Endothelial cell of umbilical vein (primary cell): ENCODE measurements at regions not wholly inside any gene's neighbourhood (a gene's known extent, or its start where the extent isn't known, plus 50 kb on each side); places are given as distances from the start of the nearest gene placed in this dataset.

Experiments used
- BruUV-seq: library from RNA; stranded (reverse); fragments of 400-500 nt; replicated peaks from 2 replicates; lab custom pipeline; 2021; lab: Mats Ljungman, UMichigan
- CTCF ChIA-PET: fragments of 300-600, 350-600 bp; sonication (Branson Sonifier 250); formaldehyde crosslinking; loops from one replicate; lab custom pipeline; 2021; ENCODE audit warnings: antibody characterized with exemption, inconsistent platforms; lab: Charles Lee
- POLR2A ChIA-PET: fragments of 300-600, 350-600 bp; sonication (Branson Sonifier 250); formaldehyde crosslinking; loops from one replicate; lab custom pipeline; 2021; ENCODE audit warnings: antibody characterized with exemption, inconsistent platforms; lab: Charles Lee
- DNase-seq: peaks from one replicate; pipeline ENCODE4 v3.0.0-alpha.2; 2011; ENCODE audit warnings: low read depth, low spot score
- FAIRE-seq: peaks from 2 replicates; lab custom pipeline; 2011; peaks lifted over from hg19 to GRCh38; lab: Jason Lieb, UNC
- H2AFZ ChIP-seq: 2 replicates; pipeline ENCODE4 v1.6.0; 2012; ENCODE audit warnings: low read depth, low read length, control low read depth, inconsistent platforms
- H3K27ac ChIP-seq: 2 replicates; pipeline ENCODE4 v1.5.1; 2011; ENCODE audit warnings: low read depth, mild to moderate bottlenecking, control low read depth, low read length, moderate library complexity; ENCODE audit not compliant: insufficient read depth
- H3K27me3 ChIP-seq, 2 experiments: 2 replicates each; pipeline versions ENCODE4 v1.6.0 to v1.6.1; 2011; ENCODE audit warnings: low read length in 2 of 2, mixed read lengths in 1 of 2; ENCODE audit not compliant: control insufficient read depth in 2 of 2, insufficient read depth in 2 of 2
- H3K36me3 ChIP-seq, 2 experiments: 2 replicates in 1 of 2; 3 replicates in 1 of 2; pipeline ENCODE4 v1.5.1; 2011; ENCODE audit warnings: low read length in 2 of 2, mild to moderate bottlenecking in 1 of 2, moderate library complexity in 1 of 2; ENCODE audit not compliant: control insufficient read depth in 2 of 2, insufficient read depth in 2 of 2; ENCODE audit errors: extremely low read depth in 1 of 2
- H3K4me1 ChIP-seq: 3 replicates; pipeline ENCODE4 v1.5.1; 2011; ENCODE audit warnings: mild to moderate bottlenecking, low read length; ENCODE audit not compliant: control insufficient read depth, insufficient read depth; ENCODE audit errors: extremely low read depth
- H3K4me2 ChIP-seq: 2 replicates; pipeline ENCODE4 v1.6.1; 2011; ENCODE audit warnings: low read length, control low read depth, mixed read lengths; ENCODE audit not compliant: insufficient read depth
- H3K4me3 ChIP-seq, 3 experiments: fragments of 200-600 bp in 1 of 3; sonication (generic), shearing (Covaris generic) in 1 of 3; replicated peaks in 1 of 3; 2 replicates each; pipeline ENCODE4 v1.5.1; 2011 to 2016; ENCODE audit warnings: control low read depth in 3 of 3, low read length in 3 of 3, mild to moderate bottlenecking in 2 of 3, inconsistent platforms in 1 of 3, low read depth in 1 of 3, moderate library complexity in 1 of 3; ENCODE audit not compliant: insufficient read depth in 1 of 3
- H3K79me2 ChIP-seq: 2 replicates; pipeline ENCODE4 v1.6.0; 2012; ENCODE audit warnings: low read length, inconsistent platforms; ENCODE audit not compliant: control insufficient read depth, insufficient read depth
- H3K9ac ChIP-seq: replicated peaks from 2 replicates; pipeline ENCODE3; 2011; ENCODE audit warnings: low read length, control low read depth; ENCODE audit not compliant: insufficient read depth; ENCODE audit errors: extremely low read depth
- H3K9me1 ChIP-seq: replicated peaks from 3 replicates; pipeline ENCODE4 v1.6.0; 2011; ENCODE audit warnings: mild to moderate bottlenecking, low read length; ENCODE audit not compliant: control insufficient read depth, insufficient read depth; ENCODE audit errors: extremely low read depth
- H3K9me3 ChIP-seq: replicated peaks from 2 replicates; pipeline ENCODE4 v1.5.1; 2012; ENCODE audit warnings: low read length, inconsistent platforms; ENCODE audit not compliant: control insufficient read depth, insufficient read depth
- H4K20me1 ChIP-seq: replicated peaks from 2 replicates; pipeline ENCODE3; 2011; ENCODE audit warnings: mild to moderate bottlenecking, low read length; ENCODE audit not compliant: control insufficient read depth, insufficient read depth; ENCODE audit errors: extremely low read depth
- CTCF ChIP-seq, 2 donors: IDR thresholded peaks; 1 replicate in 1 of 2; 2 replicates in 1 of 2; pipeline ENCODE4 v1.5.1; 2011; ENCODE audit warnings: low read length in 2 of 2, mild to moderate bottlenecking in 2 of 2, moderate library complexity in 2 of 2, control low read depth in 1 of 2, inconsistent platforms in 1 of 2, low read depth in 1 of 2; ENCODE audit not compliant: insufficient read depth in 1 of 2; ENCODE audit errors: extremely low read depth in 1 of 2
- EZH2 ChIP-seq: IDR thresholded peaks from 2 replicates; pipeline ENCODE4 v1.6.1; 2012; ENCODE audit warnings: borderline replicate concordance, low read depth, mild to moderate bottlenecking, moderate library complexity, low read length, inconsistent platforms; ENCODE audit not compliant: severe bottlenecking
- FOS ChIP-seq: IDR thresholded peaks from 2 replicates; pipeline ENCODE4 v1.6.1; 2011; ENCODE audit warnings: mild to moderate bottlenecking, low read length, moderate library complexity, borderline replicate concordance; ENCODE audit not compliant: insufficient read depth
- GATA2 ChIP-seq: IDR thresholded peaks from 2 replicates; pipeline ENCODE4 v1.7.0; 2011; ENCODE audit warnings: low read depth, mild to moderate bottlenecking, moderate library complexity, mixed read lengths, low read length; ENCODE audit not compliant: insufficient read length, insufficient read depth
- JUN ChIP-seq: IDR thresholded peaks from 2 replicates; pipeline ENCODE4 v1.6.1; 2011; ENCODE audit warnings: borderline replicate concordance, low read depth; ENCODE audit not compliant: insufficient read length, insufficient read depth
- MAX ChIP-seq: IDR thresholded peaks from 2 replicates; pipeline ENCODE4 v1.6.1; 2011; ENCODE audit not compliant: insufficient read depth, insufficient read length
- MYC ChIP-seq: IDR thresholded peaks from one replicate; pipeline ENCODE4 v1.6.1; 2011; ENCODE audit warnings: mild to moderate bottlenecking, low read depth, low read length
- POLR2A ChIP-seq: IDR thresholded peaks from 2 replicates; pipeline ENCODE4 v1.6.1; 2012; ENCODE audit warnings: low read depth, mild to moderate bottlenecking, control low read depth, low read length
- POLR2AphosphoS5 ChIP-seq: IDR thresholded peaks from 2 replicates; pipeline ENCODE4 v1.6.1; 2012; ENCODE audit warnings: low read depth, mild to moderate bottlenecking, control low read depth, low read length, moderate library complexity; ENCODE audit not compliant: insufficient read depth
- dilution Hi-C: fragments of 300-500 bp; cut with MboI; formaldehyde crosslinking; loops from one replicate; pipeline ENCODE4 v1.15.0; 2019; ENCODE audit warnings: low sequenced_read_pairs; ENCODE audit not compliant: extremely low pct_ligation_motif_present
- intact Hi-C: fragments of 100-400 bp; cut with micrococcal nuclease; formaldehyde crosslinking; loops from one replicate; pipeline ENCODE4 v1.10.0; 2022

GRCh38 chr1:25123551-25123950 is 108.8 kb downstream of the SYF2 start:
- intact Hi-C loops (no loop called here), dilution Hi-C loops (no loop called here)
- H4K20me1 ChIP-seq, result no peaks in the 10 kb centered on the region
- no peak overlapping the region for H3K4me2 ChIP-seq
- no peak overlapping the region for H2AFZ ChIP-seq
- BruUV-seq, result no TSS peak
- DNase-seq (no peak), FAIRE-seq (no peak)
- no peaks in the 10 kb centered on the region for H3K79me2 ChIP-seq
- POLR2A ChIA-PET, result interaction anchor here (0.7 kb wide), 1 partner anchor 24 kb away, joined by 4 read pairs; no protein-coding TSS in a partner anchor
- CTCF ChIA-PET, result no interaction called here
- no peaks in the 10 kb centered on the region for H3K9me3 ChIP-seq
- H3K9ac ChIP-seq, result no peak overlapping the region
- TF ChIP-seq CTCF (IDR thresholded peaks at IDR 0.05; ENCODE audit: extremely low read depth in 1 of 2, insufficient read depth in 1 of 2, low read depth in 1 of 2, low read length in 2 of 2) (no peak), FOS (no peak), POLR2AphosphoS5 (no peak), MYC (no peak), EZH2 (no peak), GATA2 (no peak), JUN (no peak), POLR2A (no peak), MAX (no peak)
- no peak overlapping the region for H3K4me3 ChIP-seq
- no peaks in the 10 kb centered on the region for H3K27me3 ChIP-seq
- no peaks in the 10 kb centered on the region for H3K4me1 ChIP-seq
- H3K27ac ChIP-seq, result no peak overlapping the region
- H3K9me1 ChIP-seq, result no peaks in the 10 kb centered on the region
- no peaks in the 10 kb centered on the region for H3K36me3 ChIP-seq
